IMR-90 (cell line): ENCODE measurements at regions not wholly inside any gene's neighbourhood (a gene's known extent, or its start where the extent isn't known, plus 50 kb on each side); places are given as distances from the start of the nearest gene placed in this dataset.

ENCODE experiments used
- ATAC-seq: fragments of 200-7000 bp; cut with Tn5 transposase; 2 replicates; pipeline ENCODE4 v1.9.1; 2020; ENCODE audit warnings: low read depth, mild to moderate bottlenecking, moderate library complexity
- BruUV-seq: library from RNA; stranded (reverse); fragments of 400-500 nt; replicated peaks from 2 replicates; lab custom pipeline; 2021; lab: Mats Ljungman, UMichigan
- CTCF ChIA-PET: fragments of 300-600 bp; formaldehyde crosslinking; extraction: SDS; loops from one replicate; lab custom pipeline; 2021; ENCODE audit warnings: antibody characterized with exemption; lab: Yijun Ruan, JAX
- POLR2A ChIA-PET: fragments of 300-600 bp; sonication (Branson Sonifier 250); formaldehyde crosslinking; loops from one replicate; lab custom pipeline; 2022; ENCODE audit warnings: antibody characterized with exemption; ENCODE audit not compliant: unreplicated experiment; lab: Charles Lee
- DNase-seq: peaks from one replicate; pipeline ENCODE4 v3.0.0; 2013
- H2AFZ ChIP-seq: replicated peaks from 2 replicates; pipeline ENCODE3; 2013; ENCODE audit warnings: low read length, mild to moderate bottlenecking; ENCODE audit not compliant: poor library complexity
- H2AK5ac ChIP-seq: 2 replicates; pipeline ENCODE4 v1.6.1; 2013; ENCODE audit warnings: low read depth, low read length, inconsistent platforms
- H2AK9ac ChIP-seq: replicated peaks from 2 replicates; pipeline ENCODE3; 2013; ENCODE audit warnings: mild to moderate bottlenecking, low read depth, low read length, moderate library complexity; ENCODE audit not compliant: poor library complexity
- H2BK120ac ChIP-seq: 2 replicates; pipeline ENCODE4 v1.6.1; 2013; ENCODE audit warnings: low read depth, low read length, inconsistent platforms
- H2BK15ac ChIP-seq: 3 replicates; pipeline ENCODE4 v1.6.1; 2013; ENCODE audit warnings: low read depth, low read length, inconsistent platforms
- H2BK20ac ChIP-seq: 2 replicates; pipeline ENCODE4 v1.6.1; 2013; ENCODE audit warnings: low read depth, mild to moderate bottlenecking, inconsistent platforms, low read length, moderate library complexity
- H2BK5ac ChIP-seq: 2 replicates; pipeline ENCODE4 v1.6.1; 2013; ENCODE audit warnings: mild to moderate bottlenecking, low read depth, low read length, inconsistent platforms; ENCODE audit not compliant: poor library complexity, severe bottlenecking
- H3K14ac ChIP-seq: replicated peaks from 2 replicates; pipeline ENCODE4 v1.6.1; 2013; ENCODE audit warnings: low read depth, low read length, inconsistent platforms
- H3K18ac ChIP-seq: 2 replicates; pipeline ENCODE4 v1.6.1; 2013; ENCODE audit warnings: low read depth, low read length, control low read depth
- H3K23ac ChIP-seq: 2 replicates; pipeline ENCODE4 v1.6.1; 2013; ENCODE audit warnings: low read depth, low read length, inconsistent platforms
- H3K27ac ChIP-seq: 2 replicates; pipeline ENCODE4 v1.5.1; 2013; ENCODE audit warnings: mild to moderate bottlenecking, control low read depth, low read length; ENCODE audit not compliant: insufficient read depth
- H3K27me3 ChIP-seq: 2 replicates; pipeline ENCODE4 v1.6.1; 2013; ENCODE audit warnings: low read length; ENCODE audit not compliant: control insufficient read depth, insufficient read depth
- H3K36me3 ChIP-seq: 2 replicates; pipeline ENCODE4 v1.6.1; 2013; ENCODE audit warnings: low read length, mixed read lengths; ENCODE audit not compliant: control insufficient read depth, insufficient read depth
- H3K4ac ChIP-seq: 2 replicates; pipeline ENCODE4 v1.6.1; 2013; ENCODE audit warnings: low read depth, low read length, inconsistent platforms
- H3K4me1 ChIP-seq: 2 replicates; pipeline ENCODE4 v1.6.1; 2013; ENCODE audit warnings: low read length, mixed read lengths; ENCODE audit not compliant: control insufficient read depth, insufficient read depth
- H3K4me2 ChIP-seq: 2 replicates; pipeline ENCODE4 v1.6.1; 2013; ENCODE audit warnings: low read depth, mild to moderate bottlenecking, control low read depth, low read length, moderate library complexity
- H3K4me3 ChIP-seq: 2 replicates; pipeline ENCODE4 v1.5.1; 2013; ENCODE audit warnings: low read depth, mild to moderate bottlenecking, control low read depth, low read length, moderate library complexity; ENCODE audit not compliant: insufficient read depth
- H3K56ac ChIP-seq: 2 replicates; pipeline ENCODE4 v1.6.1; 2013; ENCODE audit warnings: low read length, inconsistent platforms; ENCODE audit not compliant: insufficient read depth; ENCODE audit errors: extremely low read depth
- H3K79me1 ChIP-seq, 2 experiments: 2 replicates each; pipeline ENCODE4 v1.6.1; 2013; ENCODE audit warnings: low read length in 2 of 2, inconsistent platforms in 1 of 2, low read depth in 1 of 2
- H3K9ac ChIP-seq: 2 replicates; pipeline ENCODE4 v1.6.1; 2013; ENCODE audit warnings: low read depth, low read length, control low read depth
- H3K9me1 ChIP-seq: 2 replicates; pipeline ENCODE4 v1.6.1; 2013; ENCODE audit warnings: low read length, inconsistent platforms; ENCODE audit not compliant: insufficient read depth
- H3K9me3 ChIP-seq: 2 replicates; pipeline ENCODE4 v1.6.1; 2013; ENCODE audit warnings: low read length; ENCODE audit not compliant: control insufficient read depth, insufficient read depth
- H4K20me1 ChIP-seq: 2 replicates; pipeline ENCODE4 v1.6.1; 2013; ENCODE audit warnings: low read length, inconsistent platforms; ENCODE audit not compliant: insufficient read depth
- H4K5ac ChIP-seq: 2 replicates; pipeline ENCODE4 v1.6.1; 2013; ENCODE audit warnings: mild to moderate bottlenecking, low read depth, low read length, control low read depth
- H4K8ac ChIP-seq, 2 experiments: 2 replicates each; pipeline ENCODE4 v1.6.1; 2013; ENCODE audit warnings: low read depth in 2 of 2, low read length in 2 of 2, control low read depth in 1 of 2, inconsistent platforms in 1 of 2
- H4K91ac ChIP-seq: 2 replicates; pipeline ENCODE4 v1.6.1; 2013; ENCODE audit warnings: low read depth, low read length, inconsistent platforms; ENCODE audit not compliant: insufficient read depth
- BHLHE40 ChIP-seq: fragments of 150-350 bp; IDR thresholded peaks from 2 replicates; pipeline ENCODE4 v1.6.1; 2016; ENCODE audit warnings: mild to moderate bottlenecking, low read depth, low read length
- CEBPB ChIP-seq: IDR thresholded peaks from 2 replicates; pipeline ENCODE4 v1.6.1; 2012; ENCODE audit warnings: low read depth, low read length, improper control_type of control experiment
- CHD1 ChIP-seq: IDR thresholded peaks from 2 replicates; pipeline ENCODE4 v1.6.1; 2012; ENCODE audit warnings: low read depth, low read length, improper control_type of control experiment
- CTCF ChIP-seq: conservative IDR thresholded peaks from 2 replicates; pipeline ENCODE4 v1.5.1; 2012; ENCODE audit warnings: mild to moderate bottlenecking, low read depth, low read length, improper control_type of control experiment
- ELK1 ChIP-seq: fragments of 150-350 bp; IDR thresholded peaks from 2 replicates; pipeline ENCODE4 v1.6.1; 2016; ENCODE audit warnings: low read depth, mild to moderate bottlenecking, low read length, moderate library complexity, borderline replicate concordance
- FOS ChIP-seq: fragments of 150-350 bp; IDR thresholded peaks from 2 replicates; pipeline ENCODE4 v1.6.1; 2016; ENCODE audit warnings: low read depth, low read length
- MAFK ChIP-seq: IDR thresholded peaks from 2 replicates; pipeline ENCODE4 v1.6.1; 2012; ENCODE audit warnings: low read depth, low read length, improper control_type of control experiment
- MAZ ChIP-seq: IDR thresholded peaks from 2 replicates; pipeline ENCODE4 v1.6.1; 2012; ENCODE audit warnings: low read depth, mild to moderate bottlenecking, low read length, improper control_type of control experiment, moderate library complexity, borderline replicate concordance
- NFE2L2 ChIP-seq: fragments of 150-350 bp; IDR thresholded peaks from 2 replicates; pipeline ENCODE4 v1.6.1; 2016; ENCODE audit warnings: low read depth, mild to moderate bottlenecking, low read length
- RAD21 ChIP-seq: IDR thresholded peaks from 2 replicates; pipeline ENCODE4 v1.6.1; 2012; ENCODE audit warnings: low read length, improper control_type of control experiment
- RCOR1 ChIP-seq: IDR thresholded peaks from 2 replicates; pipeline ENCODE4 v1.6.1; 2012; ENCODE audit warnings: mild to moderate bottlenecking, low read length, improper control_type of control experiment; ENCODE audit not compliant: insufficient replicate concordance
- RFX5 ChIP-seq: IDR thresholded peaks from 2 replicates; pipeline ENCODE4 v1.8.0; 2012; ENCODE audit warnings: low read depth, mild to moderate bottlenecking, low read length, moderate library complexity
- SMC3 ChIP-seq: fragments of 150-350 bp; IDR thresholded peaks from 2 replicates; pipeline ENCODE4 v1.6.1; 2016; ENCODE audit warnings: low read depth, mild to moderate bottlenecking, antibody characterized with exemption, low read length, moderate library complexity
- USF2 ChIP-seq: fragments of 150-350 bp; IDR thresholded peaks from 2 replicates; pipeline ENCODE4 v1.6.1; 2017; ENCODE audit warnings: mild to moderate bottlenecking, antibody characterized with exemption, low read length, low read depth
- WGBS, 2 experiments: methylation state at CpG; one replicate each; pipeline versions ENCODE4 v1.1.5 to v1.1.7; 2013; ENCODE audit warnings: missing lambda C conversion rate in 2 of 2; ENCODE audit not compliant: insufficient read length in 1 of 2; ENCODE audit errors: extremely low coverage in 2 of 2; 5-methylcytosine and 5-hydroxymethylcytosine counted together
- dilution Hi-C: fragments of 300-500 bp; cut with HindIII; formaldehyde crosslinking; loops from one replicate; pipeline ENCODE4 v1.14.3; 2018; ENCODE audit warnings: low sequenced_read_pairs; ENCODE audit not compliant: unreplicated experiment
- in situ Hi-C: fragments of 300-500 bp; cut with MboI; formaldehyde crosslinking; loops from 3 replicates; pipeline ENCODE4 v1.14.3; 2019; ENCODE audit warnings: low sequenced_read_pairs, inconsistent platforms, mixed read lengths
- intact Hi-C: fragments of 100-400 bp; cut with micrococcal nuclease; formaldehyde crosslinking; loops from 2 replicates; pipeline ENCODE4 v1.10.0; 2022

- H3K9me3 ChIP-seq: 0 out of 2 replicates have a peak, but pooled peaks cover 2% of the 10 kb centered on the region
- no peak overlapping the region for H2BK5ac ChIP-seq
- H3K9ac ChIP-seq: no peak overlapping the region
- no peak for TF ChIP-seq CEBPB
- no peak for TF ChIP-seq BHLHE40
- no peak for TF ChIP-seq RFX5
- TF ChIP-seq CHD1: no peak
- TF ChIP-seq MAFK: no peak
- no peak for TF ChIP-seq ELK1
- TF ChIP-seq RAD21: no peak
- TF ChIP-seq USF2: no peak
- no peak for TF ChIP-seq FOS
- TF ChIP-seq SMC3: no peak
- TF ChIP-seq MAZ: no peak
- TF ChIP-seq CTCF: no peak
- TF ChIP-seq NFE2L2: no peak
- no peak for TF ChIP-seq RCOR1
- H3K4me2 ChIP-seq: no peak overlapping the region
- H2BK120ac ChIP-seq: no peak overlapping the region
- no peaks in the 10 kb centered on the region for H3K36me3 ChIP-seq
- no peak overlapping the region for H2BK15ac ChIP-seq
- H3K18ac ChIP-seq: no peak overlapping the region
- H4K8ac ChIP-seq: no peak overlapping the region
- H3K27me3 ChIP-seq: no peaks in the 10 kb centered on the region
- dilution Hi-C loops (no loop called here), intact Hi-C loops (no loop called here), in situ Hi-C loops (no loop called here)
- no CpG with 5 or more reads among the region's 1 CpG for WGBS, 2 experiments
- H3K79me1 ChIP-seq: no peaks in the 10 kb centered on the region
- no peak overlapping the region for H2AFZ ChIP-seq
- no peak overlapping the region for H2BK20ac ChIP-seq
- no peaks in the 10 kb centered on the region for H3K9me1 ChIP-seq
- H3K56ac ChIP-seq: no peak overlapping the region
- DNase-seq (no peak), ATAC-seq (no peak)
- no peaks in the 10 kb centered on the region for H3K4me1 ChIP-seq
- no peak overlapping the region for H4K5ac ChIP-seq
- ChIA-PET CTCF (interaction anchor here (0.5 kb wide), 1 partner anchor 100 kb away, joined by 3 read pairs; no protein-coding TSS in a partner anchor), POLR2A (no interaction called here)
- H3K23ac ChIP-seq: no peak overlapping the region
- no peak overlapping the region for H2AK5ac ChIP-seq
- no peak overlapping the region for H3K14ac ChIP-seq
- no peaks in the 10 kb centered on the region for H4K20me1 ChIP-seq
- H2AK9ac ChIP-seq: no peak overlapping the region
- H3K4ac ChIP-seq: no peak overlapping the region
- BruUV-seq: no TSS peak
- no peak overlapping the region for H4K91ac ChIP-seq
- no peak overlapping the region for H3K27ac ChIP-seq
- H3K4me3 ChIP-seq: no peak overlapping the region
Observed at GRCh38 chr1:209183195-209183594, 400.3 kb upstream of the CAMK1G start.
